ENCODE measurements at regions not wholly inside any gene's neighbourhood (a gene's known extent, or its start where the extent isn't known, plus 50 kb on each side); places are given as distances from the start of the nearest gene placed in this dataset.

DNA sequence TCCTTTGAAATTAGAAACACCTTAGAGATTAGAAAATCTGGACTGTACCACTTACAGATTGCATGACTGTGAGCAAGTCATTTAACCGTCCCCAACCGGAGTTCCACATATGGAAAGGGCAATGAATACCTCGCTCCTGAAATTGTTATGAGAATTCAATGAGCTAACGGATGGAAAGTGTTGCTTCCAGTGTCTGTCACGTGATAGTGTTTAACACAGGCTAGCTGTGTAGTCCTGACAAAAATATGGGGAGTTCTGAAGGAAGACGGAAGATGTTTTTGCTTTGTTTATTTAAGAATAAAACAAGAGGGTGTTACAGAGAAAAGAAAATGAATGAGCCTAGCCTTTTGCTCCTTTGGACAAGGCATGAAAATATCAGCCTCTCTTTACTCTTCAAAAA is 150.7 kb upstream of the SEMA6D start:
- TF ChIP-seq POLR2AphosphoS5 (IDR thresholded peaks at IDR 0.05; ENCODE audit: low read depth, low read length), result no peak
- no peak for TF ChIP-seq POLR2A (IDR thresholded peaks at IDR 0.05; ENCODE audit: low read depth, low read length)

All from GM12892 (cell line).